LNCaP clone FGC (cell line): ENCODE measurements at regions not wholly inside any gene's neighbourhood (a gene's known extent, or its start where the extent isn't known, plus 50 kb on each side); places are given as distances from the start of the nearest gene placed in this dataset.

Source experiments
- DNase-seq: peaks from one replicate; pipeline ENCODE4 v3.0.0-alpha.2; 2011; ENCODE audit warnings: low read depth
- H3K4me3 ChIP-seq: 2 replicates; pipeline ENCODE4 v1.5.1; 2011; ENCODE audit warnings: mild to moderate bottlenecking, low read depth, low read length, control low read depth
- TF ChIP-seq, protein P1 (sequence below): IDR thresholded peaks from 2 replicates; pipeline ENCODE4 v1.5.1; 2012; ENCODE audit warnings: mild to moderate bottlenecking; ENCODE audit not compliant: control insufficient read depth, insufficient read depth; ENCODE audit errors: extremely low read depth

DNA sequence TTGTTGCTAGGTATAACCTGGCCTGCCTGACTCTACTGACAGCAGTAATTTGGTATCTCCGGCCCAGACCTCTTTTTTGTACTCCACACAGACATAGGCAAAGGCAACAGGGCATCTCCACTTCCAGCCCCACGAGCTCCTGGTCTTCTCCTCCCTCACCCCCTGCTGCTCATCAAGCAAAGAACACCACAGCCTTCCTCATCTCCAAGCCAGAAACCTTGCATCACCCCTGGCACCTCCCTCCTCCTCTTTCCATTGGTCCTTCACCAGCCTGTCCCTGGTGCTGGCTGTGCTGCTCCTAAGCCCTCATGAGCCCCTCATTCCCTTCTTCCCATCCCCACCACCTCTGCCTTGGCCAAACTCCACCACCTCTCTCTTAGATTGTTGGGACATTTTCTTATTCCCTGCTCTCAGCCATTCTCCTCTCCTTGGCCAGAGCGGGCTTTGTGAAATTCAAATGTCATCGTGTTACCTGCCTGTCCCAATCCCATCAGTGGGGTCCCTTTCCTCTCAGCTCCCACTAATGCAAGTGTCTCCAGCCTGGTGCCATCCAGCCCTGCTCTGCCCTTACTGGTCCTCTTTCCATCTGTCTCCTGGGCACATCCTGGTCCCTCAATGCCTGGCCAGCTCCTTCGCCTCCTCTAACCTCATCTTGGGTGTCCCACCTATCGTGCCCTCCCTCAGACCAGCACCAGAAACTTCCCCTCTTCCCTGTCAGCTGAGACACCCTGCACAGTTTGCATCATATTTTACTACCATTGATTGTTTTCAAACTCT, 77.4 kb downstream of the INHBB start:
- no peak overlapping the region for H3K4me3 ChIP-seq
- no peak for DNase-seq
- TF ChIP-seq, protein P1, sequence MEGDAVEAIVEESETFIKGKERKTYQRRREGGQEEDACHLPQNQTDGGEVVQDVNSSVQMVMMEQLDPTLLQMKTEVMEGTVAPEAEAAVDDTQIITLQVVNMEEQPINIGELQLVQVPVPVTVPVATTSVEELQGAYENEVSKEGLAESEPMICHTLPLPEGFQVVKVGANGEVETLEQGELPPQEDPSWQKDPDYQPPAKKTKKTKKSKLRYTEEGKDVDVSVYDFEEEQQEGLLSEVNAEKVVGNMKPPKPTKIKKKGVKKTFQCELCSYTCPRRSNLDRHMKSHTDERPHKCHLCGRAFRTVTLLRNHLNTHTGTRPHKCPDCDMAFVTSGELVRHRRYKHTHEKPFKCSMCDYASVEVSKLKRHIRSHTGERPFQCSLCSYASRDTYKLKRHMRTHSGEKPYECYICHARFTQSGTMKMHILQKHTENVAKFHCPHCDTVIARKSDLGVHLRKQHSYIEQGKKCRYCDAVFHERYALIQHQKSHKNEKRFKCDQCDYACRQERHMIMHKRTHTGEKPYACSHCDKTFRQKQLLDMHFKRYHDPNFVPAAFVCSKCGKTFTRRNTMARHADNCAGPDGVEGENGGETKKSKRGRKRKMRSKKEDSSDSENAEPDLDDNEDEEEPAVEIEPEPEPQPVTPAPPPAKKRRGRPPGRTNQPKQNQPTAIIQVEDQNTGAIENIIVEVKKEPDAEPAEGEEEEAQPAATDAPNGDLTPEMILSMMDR, result no peak

DNA sequence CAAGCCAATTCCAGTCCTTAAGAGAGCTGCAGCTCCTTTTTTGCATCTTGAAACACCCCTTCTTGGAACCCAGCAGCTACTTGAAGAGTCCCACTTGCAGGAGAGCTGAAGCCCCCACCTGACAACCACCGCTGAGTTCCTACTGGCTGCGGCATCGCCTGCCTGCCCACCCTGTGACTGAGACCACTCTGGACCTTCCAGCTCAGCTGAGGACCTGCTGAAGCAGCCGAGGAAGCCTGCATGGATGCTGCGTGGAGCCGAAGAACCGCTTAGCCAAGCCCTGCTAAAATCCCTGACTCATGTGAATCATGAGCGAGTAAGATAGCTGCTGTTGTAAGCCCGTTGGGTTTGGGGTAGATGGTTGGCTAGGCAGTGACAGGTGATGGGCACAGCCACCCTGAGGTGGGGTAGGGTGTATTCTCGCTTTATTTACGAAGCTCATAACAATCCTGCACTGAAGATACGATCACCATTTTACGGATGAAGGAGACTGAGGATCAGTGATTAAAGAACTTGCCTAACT, 78.4 kb downstream of the INHBB start:
- TF ChIP-seq, protein P1, result no peak

DNA sequence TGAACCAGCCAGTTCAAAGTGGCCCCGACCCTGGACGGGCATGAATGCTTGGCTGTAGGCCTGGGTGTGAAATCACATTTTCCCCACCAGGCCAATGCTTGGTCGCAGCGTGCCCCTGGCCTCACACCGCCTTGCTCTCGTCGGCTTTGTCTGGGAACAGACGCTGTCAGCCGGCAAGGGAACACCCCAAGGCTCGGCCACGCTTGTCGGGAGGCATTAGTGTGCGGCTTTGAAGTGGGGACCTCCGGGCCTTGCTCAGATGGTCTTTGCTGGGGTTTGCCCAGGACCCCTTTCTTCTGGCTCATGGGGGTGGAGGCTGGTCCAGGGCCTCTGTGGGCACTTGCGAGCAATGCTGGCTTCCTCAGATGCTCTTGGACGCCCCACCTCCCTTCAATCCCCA, 79.1 kb downstream of the INHBB start:
- TF ChIP-seq, protein P1, result no peak
- no peak for DNase-seq

More for the DNA sequence above, 78.4 kb downstream of the INHBB start:
- H3K4me3 ChIP-seq, result no peak overlapping the region
- DNase-seq, result no peak

DNA sequence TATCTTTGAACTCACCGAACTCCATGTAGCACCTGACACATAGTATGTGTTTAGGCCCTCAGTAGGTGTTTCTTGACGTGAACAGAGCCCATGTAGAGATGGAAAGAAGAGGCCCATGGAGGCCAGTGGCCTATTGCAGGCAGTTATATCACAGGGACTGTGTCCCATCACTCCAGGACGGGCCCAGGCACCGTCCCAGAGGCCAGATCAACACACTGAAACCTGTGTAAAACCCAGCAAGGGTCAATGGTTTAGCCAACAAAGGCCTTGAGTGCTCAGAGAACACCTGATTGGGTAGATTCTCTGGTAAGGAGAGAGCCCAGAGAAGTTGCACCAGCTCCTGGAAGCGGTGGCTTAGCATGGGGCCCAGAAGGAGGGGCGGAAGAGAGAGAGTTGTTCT, 82.8 kb downstream of the INHBB start:
- H3K4me3 ChIP-seq, result no peak overlapping the region
- TF ChIP-seq, protein P1, result no peak
- DNase-seq, result no peak

More for the DNA sequence above, 79.1 kb downstream of the INHBB start:
- H3K4me3 ChIP-seq, result no peak overlapping the region

DNA sequence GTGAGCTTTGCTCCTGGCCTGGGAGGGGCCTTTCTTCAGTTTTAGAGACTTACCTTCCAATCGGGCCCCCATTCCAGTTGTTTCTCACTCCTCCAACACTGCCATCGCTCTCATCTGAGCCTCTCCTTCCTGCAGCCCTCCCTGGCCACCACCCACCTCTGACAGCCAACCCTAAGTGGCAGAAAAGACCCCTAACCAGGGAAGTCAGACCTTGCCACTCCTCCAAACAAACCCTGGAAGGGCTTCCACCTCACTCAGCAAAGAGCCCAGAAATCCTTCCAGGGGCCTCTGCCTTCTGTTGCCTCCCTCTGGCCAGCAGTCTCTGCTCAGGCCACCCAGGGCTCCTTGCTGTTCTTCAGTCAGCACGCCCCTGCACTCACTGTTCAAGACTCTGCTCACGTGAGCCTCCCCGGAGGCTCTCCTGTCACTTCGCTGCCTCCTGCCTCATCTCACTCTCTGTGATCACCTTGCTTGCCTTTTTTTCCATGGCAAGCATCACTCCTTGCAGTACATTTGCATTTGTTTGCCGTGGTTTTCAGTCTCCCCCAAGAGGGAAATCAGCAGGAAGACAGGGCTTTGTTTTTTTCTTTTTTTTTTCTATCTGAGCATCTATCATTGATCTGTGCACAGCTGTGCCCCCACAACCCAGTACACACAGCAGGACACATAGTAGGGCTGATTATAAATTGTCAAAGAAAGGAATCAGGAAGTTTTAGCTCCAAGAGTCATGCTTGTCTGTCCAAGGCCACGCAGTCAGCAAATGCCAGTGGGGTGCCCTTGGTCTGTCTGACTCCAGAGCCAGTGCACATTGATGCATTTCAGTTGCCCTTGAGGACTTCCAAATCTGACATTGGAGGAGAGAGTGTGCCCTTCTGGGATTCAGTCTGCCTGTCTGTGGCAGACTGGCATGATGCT, 83.9 kb downstream of the INHBB start:
- no peak overlapping the region for H3K4me3 ChIP-seq
- no peak for DNase-seq
- TF ChIP-seq, protein P1, result no peak

DNA sequence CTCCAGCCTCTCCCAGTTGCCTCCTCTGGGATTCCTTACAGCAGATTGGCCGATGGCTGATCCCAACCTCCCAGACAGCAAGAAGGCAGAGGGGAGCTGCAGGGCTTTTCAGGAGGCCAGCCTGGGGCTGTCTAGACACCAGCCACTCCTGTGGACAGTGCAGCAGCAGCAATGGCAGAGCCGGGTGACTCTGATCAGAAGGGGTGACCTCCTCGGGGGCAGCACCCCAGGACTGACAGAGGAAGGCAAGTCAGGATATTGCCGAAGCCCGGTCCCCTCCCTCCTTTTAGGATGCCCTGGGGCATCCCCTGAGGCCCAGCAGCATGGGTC, 84.5 kb downstream of the INHBB start:
- DNase-seq, result no peak
- TF ChIP-seq, protein P1, result no peak
- H3K4me3 ChIP-seq, result no peak overlapping the region
